HG02885 (cell line): ENCODE measurements at regions not wholly inside any gene's neighbourhood (a gene's known extent, or its start where the extent isn't known, plus 50 kb on each side); places are given as distances from the start of the nearest gene placed in this dataset.
"Not testable (repeated sequence)": the region's sequence is repeated elsewhere in the genome, so short reads cannot be mapped to it uniquely, and the experiment has no call there.

Experiments
- ATAC-seq: cut with Tn5 transposase; IDR thresholded peaks from one replicate; pipeline ENCODE4 v1.9.1; 2021; ENCODE audit warnings: mild to moderate bottlenecking; ENCODE audit not compliant: unreplicated experiment, poor library complexity

GRCh38 chr1:187848321-187848720 is 1019.6 kb downstream of the PLA2G4A start:
- ATAC-seq: no peak

DNA sequence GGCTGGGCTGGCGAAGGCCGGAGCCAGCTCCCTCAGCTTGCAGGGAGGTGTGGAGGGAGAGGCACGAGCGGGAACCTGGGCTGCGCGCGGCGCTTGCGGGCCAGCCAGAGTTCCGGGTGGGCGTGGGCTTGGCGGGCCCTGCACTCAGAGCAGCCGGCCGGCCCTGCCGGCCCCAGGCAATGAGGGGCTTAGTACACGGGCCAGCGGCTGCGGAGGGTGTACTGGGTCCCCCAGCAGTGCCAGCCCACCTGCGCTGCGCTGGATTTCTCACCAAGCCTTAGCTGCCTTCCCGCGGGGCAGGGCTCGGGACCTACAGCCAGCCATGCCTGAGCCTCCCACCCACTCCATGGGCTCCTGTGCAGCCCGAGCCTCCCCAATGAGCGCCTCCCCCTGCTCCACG is 1021.4 kb downstream of the PLA2G4A start:
- not testable (repeated sequence) for ATAC-seq

- ATAC-seq: no peak
Observed at GRCh38 chr1:187853505-187853904, 1024.8 kb downstream of the PLA2G4A start.

DNA sequence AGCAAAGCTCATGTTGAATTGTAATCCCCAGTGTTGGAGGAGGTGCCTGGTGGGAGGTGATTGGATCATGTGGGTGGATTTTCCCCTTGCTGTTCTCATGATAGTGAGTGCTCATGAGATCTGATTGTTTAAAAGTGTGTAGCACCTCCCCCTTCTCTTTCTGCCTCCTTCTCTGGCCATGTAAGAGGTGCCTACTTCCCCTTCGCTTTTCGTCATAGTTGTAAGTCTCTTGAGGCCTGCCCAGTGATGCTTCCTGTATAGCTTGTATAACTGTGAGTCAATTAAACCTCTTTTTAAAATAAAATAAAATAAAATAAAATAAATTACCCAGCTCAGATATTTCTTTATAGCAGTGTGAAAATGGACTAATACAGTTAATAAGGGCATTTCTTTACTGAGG is 1025.7 kb downstream of the PLA2G4A start:
- ATAC-seq: no peak

DNA sequence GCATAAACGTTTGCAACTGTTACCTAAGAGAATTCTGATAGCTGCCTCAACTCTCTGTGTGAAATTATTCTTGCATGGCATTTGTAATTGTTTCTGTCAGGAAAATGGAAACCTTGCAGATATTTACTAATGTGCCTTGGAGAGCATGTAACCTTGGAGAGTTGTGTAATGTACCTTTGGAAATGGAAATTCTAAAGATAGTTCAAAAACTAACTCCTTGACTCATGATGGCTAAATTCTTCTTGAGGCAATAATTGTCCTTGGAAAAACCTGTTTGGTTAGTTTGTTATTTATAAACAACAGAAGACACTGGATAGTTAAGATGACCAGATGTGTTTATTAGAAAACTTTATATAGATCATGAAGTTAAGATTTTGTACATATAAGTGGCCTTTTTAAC is 1033.8 kb downstream of the PLA2G4A start:
- no peak for ATAC-seq

- ATAC-seq: no peak
Observed at GRCh38 chr1:187870552-187870951, 1041.8 kb downstream of the PLA2G4A start.

DNA sequence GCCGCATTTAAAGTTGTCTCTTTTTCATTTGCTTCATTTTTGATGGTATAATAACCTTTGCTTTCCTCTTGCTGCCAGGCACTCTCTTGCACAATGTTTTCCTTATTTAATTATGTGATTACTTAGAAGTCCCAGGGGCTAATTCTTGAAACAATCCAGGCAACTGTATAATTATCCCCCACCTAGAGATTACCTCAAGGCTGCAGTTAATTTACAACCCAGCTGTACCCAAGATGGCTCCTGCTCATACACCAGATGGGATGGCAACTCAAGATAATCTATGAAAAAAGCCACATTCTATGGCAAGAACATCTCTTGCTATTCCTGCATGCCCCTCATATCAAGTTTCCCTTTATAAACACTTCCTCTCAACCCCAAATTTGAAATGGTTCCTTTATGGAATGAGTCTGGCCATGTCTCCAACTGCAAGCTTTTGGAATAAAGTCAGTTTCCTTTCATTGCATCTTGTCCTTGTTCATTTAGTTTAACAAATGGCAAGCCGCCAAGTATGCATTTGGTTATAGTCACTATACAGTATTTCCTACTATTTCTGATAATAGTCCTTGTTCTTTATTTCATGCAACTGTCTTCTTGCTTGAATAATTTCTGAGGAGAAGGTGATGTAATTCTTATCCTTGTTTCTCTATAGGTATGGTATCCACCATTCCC is 1042.6 kb downstream of the PLA2G4A start:
- no peak for ATAC-seq

GRCh38 chr1:187872550-187872949 is 1043.8 kb downstream of the PLA2G4A start:
- ATAC-seq: no peak

- ATAC-seq: no peak
Observed at GRCh38 chr1:187873126-187873525, 1044.4 kb downstream of the PLA2G4A start.

- ATAC-seq: no peak
Observed at GRCh38 chr1:187876775-187877174, 1048.0 kb downstream of the PLA2G4A start.

- ATAC-seq: no peak
Observed at GRCh38 chr1:187877220-187877619, 1048.5 kb downstream of the PLA2G4A start.

DNA sequence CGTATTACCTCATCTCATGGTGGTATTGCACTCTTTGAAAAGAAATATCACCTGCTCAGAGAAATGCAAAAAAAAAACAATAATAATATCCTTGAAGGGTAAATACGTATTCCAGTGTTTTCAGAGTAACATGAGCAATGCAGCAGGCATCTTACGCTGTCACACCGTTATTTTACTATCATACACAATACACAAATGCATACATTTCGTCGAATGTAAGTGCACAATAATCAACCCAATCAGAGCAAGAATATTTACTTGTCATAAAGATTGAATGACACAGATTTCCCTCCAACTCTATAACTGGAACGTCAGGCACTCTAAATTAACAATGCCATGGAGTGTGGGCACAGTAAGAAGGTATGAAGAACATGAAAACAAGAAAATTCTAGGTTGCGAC is 1050.1 kb downstream of the PLA2G4A start:
- ATAC-seq: no peak

DNA sequence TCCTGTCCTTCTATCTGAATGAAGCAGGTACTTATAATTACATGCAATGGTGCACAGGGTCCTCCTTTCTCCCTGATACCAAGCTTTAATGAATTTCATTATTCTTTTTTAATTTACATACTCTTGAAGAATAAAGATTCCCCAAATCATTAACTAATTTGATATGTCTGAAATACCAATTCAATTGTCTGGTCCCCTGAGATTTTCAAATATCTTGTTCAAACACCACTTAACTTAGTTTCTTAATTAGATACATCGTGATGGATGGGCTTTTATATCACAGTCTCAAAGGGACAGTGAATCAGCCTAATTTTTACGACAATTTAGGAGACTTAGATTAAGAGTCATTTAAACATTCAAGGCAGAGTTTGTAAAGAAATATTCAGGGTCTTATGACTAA is 1054.6 kb downstream of the PLA2G4A start:
- no peak for ATAC-seq

GRCh38 chr1:187891993-187892682 is 1063.4 kb downstream of the PLA2G4A start:
- no peak for ATAC-seq

DNA sequence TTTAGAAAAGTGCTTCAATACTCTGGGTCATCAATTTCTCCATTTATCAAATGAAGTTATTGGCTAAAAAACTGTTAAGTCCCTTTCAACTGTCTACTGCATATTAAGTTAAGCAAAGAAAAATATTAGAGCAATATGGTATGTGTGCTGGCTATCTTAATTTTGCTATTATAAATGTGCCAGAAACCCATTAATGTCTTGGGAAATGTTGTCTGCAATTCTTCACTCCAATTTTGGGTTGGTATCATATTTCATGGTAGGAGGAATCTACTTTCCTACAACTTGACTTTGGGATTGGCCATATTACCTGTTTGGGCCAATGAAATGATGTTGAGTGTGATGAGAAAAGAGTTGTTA is 1063.9 kb downstream of the PLA2G4A start:
- ATAC-seq: no peak

DNA sequence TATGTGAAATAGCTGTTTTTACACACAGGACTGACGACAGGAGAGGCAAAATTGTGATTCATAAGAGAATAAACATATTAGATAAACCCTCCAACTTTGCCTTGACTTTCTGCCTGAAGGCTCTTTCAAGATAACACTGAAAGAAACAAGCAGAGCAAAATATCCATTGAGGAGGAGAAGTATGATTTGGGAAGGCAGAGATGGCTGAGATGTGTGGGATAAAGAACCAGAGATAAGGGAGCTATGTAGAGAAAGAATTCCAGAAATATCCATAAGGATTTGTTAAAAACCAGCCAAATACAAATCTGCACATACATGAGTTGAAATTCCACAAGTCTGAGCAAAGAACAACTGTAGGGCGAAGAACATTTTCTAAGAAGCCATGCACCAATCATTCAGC is 1064.7 kb downstream of the PLA2G4A start:
- ATAC-seq: no peak

GRCh38 chr1:187894349-187894748 is 1065.6 kb downstream of the PLA2G4A start:
- ATAC-seq: no peak

DNA sequence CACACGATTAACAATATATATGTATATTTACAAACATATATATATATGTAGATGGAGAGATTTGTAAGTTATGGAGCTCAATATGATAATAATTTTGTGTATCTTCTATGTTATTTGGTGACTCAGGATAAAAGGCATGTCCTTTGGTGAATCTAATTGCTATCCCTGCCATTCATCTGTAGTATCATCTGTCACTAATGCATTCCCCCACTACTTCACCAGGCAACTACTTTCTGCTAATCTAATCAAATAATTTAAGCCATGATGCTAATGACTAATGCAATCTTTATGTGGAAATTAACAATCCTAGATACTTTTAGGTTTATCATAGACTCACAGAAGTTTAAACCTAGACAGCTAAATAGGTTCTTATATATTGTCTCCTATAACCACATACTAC is 1074.5 kb downstream of the PLA2G4A start:
- ATAC-seq: no peak

GRCh38 chr1:187909382-187909781 is 1080.6 kb downstream of the PLA2G4A start:
- no peak for ATAC-seq

GRCh38 chr1:187911820-187912219 is 1083.1 kb downstream of the PLA2G4A start:
- no peak for ATAC-seq

- ATAC-seq: no peak
Observed at GRCh38 chr1:187920976-187921375, 1092.2 kb downstream of the PLA2G4A start.

GRCh38 chr1:187921426-187921825 is 1092.7 kb downstream of the PLA2G4A start:
- no peak for ATAC-seq
